Daoy (cell line): ENCODE measurements at regions not wholly inside any gene's neighbourhood (a gene's known extent, or its start where the extent isn't known, plus 50 kb on each side); places are given as distances from the start of the nearest gene placed in this dataset.
"Not testable (repeated sequence)": the region's sequence is repeated elsewhere in the genome, so short reads cannot be mapped to it uniquely, and the experiment has no call there.

Experiments
- DNase-seq: peaks from one replicate; pipeline ENCODE4 v3.0.0-alpha.2; 2015; ENCODE audit warnings: low read depth

DNA sequence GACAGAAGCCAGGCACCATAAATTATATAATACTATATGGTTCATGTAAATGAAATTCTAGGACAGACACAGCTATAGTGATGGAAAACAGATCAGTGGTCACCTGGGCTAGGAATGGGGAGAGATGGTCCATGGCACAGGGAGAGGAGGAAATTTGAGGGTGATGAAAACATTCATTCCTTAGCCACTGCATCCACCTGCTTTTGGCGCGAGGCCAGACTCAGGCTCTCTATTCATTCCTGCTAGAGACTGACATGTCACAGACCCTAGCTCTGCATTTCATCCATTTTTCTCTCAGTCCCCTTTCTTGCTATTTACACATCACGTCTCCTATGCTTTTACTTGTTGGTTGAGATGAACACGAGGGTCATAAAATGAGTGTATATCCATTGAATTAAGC is 628.3 kb upstream of the SLC10A2 start:
- DNase-seq, result no peak

DNA sequence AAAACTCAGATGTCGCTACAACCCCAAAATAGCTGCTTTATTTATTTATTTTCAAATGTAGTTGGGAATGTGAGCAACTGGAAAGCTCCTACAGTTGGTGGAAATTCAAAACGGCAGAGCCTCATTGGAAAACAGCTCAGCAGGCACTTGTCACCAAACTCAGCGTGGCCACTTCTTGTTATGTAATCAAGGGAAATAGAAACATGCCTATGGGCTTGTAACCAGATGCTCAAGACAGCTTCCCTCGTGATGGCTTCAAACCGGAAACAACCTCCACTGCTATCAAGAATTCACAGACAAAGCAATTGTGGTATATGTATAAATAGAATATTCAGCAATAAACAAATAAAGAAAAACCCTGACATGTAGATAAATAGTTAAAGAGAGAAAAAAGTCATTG is 627.8 kb upstream of the SLC10A2 start:
- DNase-seq, result no peak

- DNase-seq, result no peak
Observed at GRCh38 chr13:103692442-103692841, 626.2 kb upstream of the SLC10A2 start.

DNA sequence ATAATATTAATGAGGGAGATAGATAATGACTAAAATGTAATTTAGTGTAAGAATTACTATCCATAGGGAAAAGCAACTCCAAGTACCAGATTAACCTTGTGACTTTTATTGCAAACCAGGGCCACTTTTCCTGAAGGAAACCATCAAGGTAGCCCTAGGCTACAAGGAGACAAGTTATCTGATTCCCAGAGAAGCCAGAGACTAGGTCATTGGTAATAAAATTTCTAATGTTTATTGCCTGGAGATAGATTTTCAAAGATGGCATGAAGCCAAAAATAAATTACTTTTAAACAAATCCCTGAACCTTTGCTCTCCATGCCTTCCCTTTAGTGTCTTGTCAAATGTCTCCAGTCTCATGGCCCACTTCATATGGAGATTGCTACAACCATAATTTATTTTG is 610.1 kb upstream of the SLC10A2 start:
- no peak for DNase-seq

- DNase-seq, result peak; percentile 4
Observed at GRCh38 chr13:103671547-103671946, 605.3 kb upstream of the SLC10A2 start.

DNA sequence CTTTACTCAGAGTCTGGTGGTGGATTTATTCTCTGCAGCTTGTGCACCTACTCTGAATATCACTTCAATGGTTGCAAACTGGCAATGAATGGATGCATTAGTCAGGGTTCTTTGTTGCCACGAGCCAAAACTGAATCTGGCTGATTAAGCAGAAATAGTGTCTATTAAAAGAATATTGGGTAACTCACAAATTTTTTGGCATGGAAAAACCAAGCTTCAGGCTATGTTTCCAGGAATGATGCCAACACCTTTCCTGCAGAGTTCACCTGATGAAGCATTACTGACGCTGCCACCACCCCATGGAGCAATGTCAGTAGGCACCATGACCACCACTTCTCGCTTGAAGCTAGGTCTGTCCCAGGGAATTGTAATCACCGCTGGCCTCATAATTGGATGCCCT is 597.8 kb upstream of the SLC10A2 start:
- no peak for DNase-seq

- no peak for DNase-seq
Observed at GRCh38 chr13:103656311-103656710, 590.1 kb upstream of the SLC10A2 start.

GRCh38 chr13:103640606-103641005 is 574.4 kb upstream of the SLC10A2 start:
- peak; percentile 6 for DNase-seq

GRCh38 chr13:103639326-103639725 is 573.1 kb upstream of the SLC10A2 start:
- DNase-seq, result no peak

- DNase-seq, result no peak
Observed at GRCh38 chr13:103638706-103639105, 572.5 kb upstream of the SLC10A2 start.

DNA sequence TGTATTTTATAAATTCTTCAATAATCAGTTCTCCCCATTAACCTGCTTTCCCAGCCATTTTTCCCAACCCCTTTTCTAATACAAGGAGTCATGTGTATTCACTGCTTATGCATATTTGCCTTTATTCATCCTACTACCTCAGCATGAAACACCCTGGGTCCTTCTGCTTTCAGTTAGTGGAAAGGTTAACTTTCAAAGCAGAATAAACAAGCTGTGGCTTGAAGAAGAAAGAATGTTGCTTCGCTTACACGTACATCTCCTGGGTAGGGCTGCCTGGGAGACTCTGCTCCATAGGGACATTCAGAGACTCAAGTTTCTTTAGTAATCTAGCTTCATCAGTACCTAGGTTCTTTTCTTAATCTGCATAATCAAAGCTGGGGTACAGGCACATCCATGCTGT is 567.8 kb upstream of the SLC10A2 start:
- no peak for DNase-seq

GRCh38 chr13:103625194-103625593 is 559.0 kb upstream of the SLC10A2 start:
- DNase-seq, result no peak

- no peak for DNase-seq
Observed at GRCh38 chr13:103618151-103618550, 551.9 kb upstream of the SLC10A2 start.

DNA sequence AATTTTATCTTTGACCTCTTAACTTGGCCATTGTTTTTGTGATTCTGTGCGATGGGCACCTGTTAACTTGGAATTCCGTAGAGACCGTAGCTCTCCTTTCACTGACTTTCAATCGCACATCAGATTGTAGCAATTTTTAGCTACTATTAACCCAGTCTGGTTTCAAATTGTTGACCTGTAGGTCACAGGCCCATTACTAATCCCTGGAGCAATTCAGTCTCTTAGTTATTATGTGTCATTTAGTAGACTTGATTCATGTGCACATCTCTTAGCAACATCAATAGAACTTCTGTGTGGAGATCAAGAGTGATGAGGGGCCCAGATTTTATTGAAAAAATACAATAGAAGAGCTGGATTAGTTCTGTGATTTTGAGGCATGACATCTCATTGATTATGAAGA is 549.6 kb upstream of the SLC10A2 start:
- no peak for DNase-seq

DNA sequence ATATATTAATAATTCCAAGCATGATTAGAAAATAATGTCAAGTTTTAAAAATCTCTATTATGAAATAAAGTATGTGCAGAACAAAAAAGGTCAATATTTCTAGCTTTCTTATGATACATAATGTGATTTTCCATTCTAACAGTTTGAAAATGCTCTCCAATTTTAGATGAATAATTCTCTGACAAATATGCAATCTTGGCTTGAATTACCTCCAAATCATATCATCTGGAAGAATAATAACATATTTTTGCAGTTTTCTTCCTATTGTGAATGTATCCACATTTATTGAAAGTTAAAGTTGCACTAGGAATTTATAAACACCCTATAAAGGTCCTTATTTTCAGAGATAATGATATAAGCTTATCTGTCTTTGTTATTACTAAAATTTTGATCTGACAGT is 548.5 kb upstream of the SLC10A2 start:
- no peak for DNase-seq

- DNase-seq, result no peak
Observed at GRCh38 chr13:103607995-103608394, 541.8 kb upstream of the SLC10A2 start.

GRCh38 chr13:103605546-103606326 is 539.5 kb upstream of the SLC10A2 start:
- peak; percentile 13 for DNase-seq

DNA sequence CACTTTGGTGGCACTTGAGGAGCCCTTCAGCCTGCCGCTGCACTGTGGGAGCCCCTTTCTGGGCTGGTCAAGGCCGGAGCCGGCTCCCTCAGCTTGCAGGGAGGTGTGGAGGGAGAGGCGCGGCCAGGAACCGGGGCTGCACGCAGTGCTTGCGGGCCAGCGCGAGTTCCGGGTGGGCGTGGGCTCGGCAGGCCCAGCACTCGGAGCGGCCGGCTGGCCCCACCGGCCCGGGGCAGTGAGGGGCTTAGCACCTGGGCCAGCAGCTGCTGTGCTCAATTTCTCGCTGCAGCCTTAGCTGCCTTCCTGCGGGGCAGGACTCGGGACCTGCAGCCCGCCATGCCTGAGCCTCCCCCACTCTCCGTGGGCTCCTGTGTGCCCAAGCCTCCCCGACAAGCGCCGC is 533.7 kb upstream of the SLC10A2 start:
- not testable (repeated sequence) for DNase-seq

DNA sequence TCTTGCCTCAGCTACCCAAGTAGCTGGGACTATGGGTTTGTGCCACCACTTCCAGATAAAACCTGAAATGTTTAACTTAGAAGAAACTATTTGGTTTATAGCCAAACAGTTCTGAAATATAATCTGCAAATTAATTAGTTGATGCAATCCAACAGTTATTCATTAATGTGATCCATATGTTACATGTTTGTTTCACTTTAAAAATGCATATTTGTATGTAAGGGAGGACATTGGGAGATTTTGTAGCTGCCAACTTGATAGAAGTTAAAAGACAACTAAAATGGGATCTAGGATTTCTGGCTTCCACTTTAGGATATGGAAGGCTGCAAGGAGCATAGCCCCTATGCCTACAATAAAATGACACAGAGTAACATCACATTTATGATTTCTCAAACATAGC is 532.5 kb upstream of the SLC10A2 start:
- DNase-seq, result no peak

DNA sequence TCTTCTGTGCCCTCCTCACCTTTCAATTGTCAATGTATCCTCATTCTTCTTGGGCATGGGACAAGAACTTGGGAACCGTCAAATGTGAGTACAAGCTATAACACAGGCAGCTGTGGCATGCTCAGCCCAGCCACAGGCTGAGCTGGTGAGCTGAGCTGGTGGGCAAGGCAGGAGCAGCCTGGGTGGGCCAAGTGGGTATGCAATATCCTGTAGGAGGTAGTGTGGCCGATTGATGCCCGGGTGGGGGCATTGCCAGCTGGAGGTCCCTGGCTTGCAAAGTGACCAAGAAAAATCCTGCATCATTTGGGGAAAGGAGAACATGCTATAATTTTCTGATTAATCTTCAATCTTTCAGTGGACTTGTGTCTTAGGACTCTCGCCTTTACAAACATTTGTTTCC is 507.2 kb upstream of the SLC10A2 start:
- no peak for DNase-seq

GRCh38 chr13:103568314-103568713 is 502.1 kb upstream of the SLC10A2 start:
- DNase-seq, result no peak

- DNase-seq, result no peak
Observed at GRCh38 chr13:103557878-103558277, 491.7 kb upstream of the SLC10A2 start.

- no peak for DNase-seq
Observed at GRCh38 chr13:103556681-103557080, 490.5 kb upstream of the SLC10A2 start.

DNA sequence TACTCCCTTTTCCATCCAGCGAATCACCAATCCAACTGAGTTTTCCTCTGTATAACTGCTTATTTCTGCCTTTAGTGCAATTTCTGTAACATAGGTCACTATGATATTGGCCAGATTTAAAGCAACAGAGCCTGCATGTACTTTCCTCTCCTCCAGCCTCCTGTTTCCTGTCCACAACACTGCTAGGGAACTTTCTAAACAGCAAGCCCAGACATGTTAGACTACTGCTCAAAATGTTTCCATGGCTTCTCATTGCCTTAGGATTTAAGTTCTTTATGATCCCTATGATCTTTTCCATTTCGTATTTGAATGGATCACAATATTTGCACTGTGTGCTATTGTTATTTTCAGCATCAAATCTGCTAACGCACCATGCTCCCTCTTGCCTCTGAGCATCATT is 481.7 kb upstream of the SLC10A2 start:
- DNase-seq, result no peak
